ENCODE measurements at regions not wholly inside any gene's neighbourhood (a gene's known extent, or its start where the extent isn't known, plus 50 kb on each side); places are given as distances from the start of the nearest gene placed in this dataset.

GRCh38 chr12:68089101-68089500, 70.4 kb downstream of the IFNG start:
- TF ChIP-seq SUZ12 (IDR thresholded peaks at IDR 0.05) (no peak), FOXA1 (IDR thresholded peaks at IDR 0.05) (no peak)
